ENCODE measurements at regions not wholly inside any gene's neighbourhood (a gene's known extent, or its start where the extent isn't known, plus 50 kb on each side); places are given as distances from the start of the nearest gene placed in this dataset.

DNA sequence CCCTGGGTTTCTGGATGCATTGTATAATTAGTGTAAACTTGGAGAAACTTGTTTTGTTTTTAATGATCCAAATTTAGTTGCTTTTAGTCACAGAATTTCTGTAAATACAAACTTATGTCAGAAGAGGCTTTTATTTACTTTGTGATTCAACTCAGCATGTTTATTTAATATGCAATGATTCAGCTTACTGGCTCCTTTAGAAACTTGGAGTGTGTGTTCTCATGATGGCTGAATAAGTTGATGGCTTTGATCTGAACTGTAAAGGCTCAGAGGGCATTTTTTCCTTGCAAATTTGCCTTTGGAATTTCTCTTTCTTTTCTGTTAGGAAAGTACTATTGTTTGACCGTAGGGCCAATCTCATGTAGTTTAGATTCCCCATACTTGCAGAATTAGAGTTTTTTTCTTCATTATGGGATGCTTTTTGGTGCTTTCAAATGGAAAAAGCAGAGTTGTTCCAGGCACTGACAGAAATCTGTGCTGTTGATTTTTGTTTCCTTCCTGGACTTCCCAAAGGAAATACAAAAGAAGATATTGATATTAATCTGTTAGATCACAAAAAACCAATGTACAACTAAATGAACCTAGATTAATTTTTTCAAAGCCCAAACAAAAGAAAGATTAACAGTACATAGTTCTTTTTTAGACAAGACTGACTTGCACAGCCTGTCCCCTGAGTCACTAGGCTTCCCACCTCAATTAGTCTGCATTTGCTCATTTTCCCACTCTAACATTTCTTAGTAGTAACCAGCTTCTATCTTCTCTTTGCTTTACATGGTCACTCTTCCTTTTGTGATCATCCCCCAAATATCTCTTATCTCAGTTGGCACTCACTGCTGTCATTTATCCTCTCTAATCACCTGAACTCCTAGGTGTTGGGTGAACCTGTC, 96.8 kb upstream of the AGR3 start:
- no peak for FAIRE-seq

DNA sequence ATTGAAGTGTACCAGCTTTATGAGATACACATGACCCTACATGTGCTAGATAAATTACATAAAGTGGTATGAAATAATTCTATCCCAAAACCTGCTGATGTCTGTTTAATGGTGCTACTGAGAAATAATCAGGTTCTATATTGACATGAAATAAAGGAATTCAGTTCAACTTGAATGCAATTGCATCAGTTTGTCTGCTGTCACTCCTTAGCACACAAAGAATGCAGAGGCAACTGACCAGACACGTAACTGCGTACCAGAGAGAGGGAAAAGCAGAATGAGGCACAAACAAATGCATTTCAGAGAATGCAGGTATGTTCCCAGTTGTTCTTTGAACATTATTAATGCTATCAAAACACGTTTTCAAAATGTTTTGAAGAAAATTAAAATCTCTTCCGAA, 98.8 kb upstream of the AGR3 start:
- no peak for FAIRE-seq

DNA sequence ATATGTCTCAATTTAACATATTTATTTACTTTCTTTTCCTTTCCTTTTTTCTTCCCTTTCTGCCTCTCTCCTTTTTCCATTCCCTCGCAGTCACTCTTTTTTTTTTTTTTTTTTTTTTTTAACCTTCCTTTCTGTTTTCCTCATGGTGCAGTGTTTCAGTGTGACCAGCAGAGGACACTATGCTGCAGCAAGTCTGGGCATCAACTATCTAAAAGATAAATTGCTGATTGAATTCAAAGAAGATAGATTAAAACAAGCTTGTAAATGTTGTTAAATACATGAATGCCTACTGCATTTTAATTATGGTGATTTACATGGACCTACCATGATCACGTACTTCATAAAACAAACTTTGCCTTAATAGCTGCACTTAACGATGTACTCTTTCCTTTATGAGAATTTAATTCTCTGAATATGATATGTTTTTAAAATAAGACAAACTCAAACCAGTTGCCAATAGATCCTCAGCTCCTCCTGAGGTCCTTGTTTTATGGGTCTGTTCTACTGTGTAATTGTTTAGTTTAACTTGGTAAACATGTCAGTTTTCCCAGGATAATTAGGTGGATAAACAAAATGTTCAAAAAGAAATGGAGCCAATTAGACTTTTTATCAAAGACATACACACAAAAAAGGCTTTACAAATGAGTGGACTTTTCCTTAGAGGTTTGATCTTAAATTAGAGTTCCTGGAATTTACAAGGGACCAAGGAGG, 101.0 kb upstream of the AGR3 start:
- peak; percentile 95 for FAIRE-seq

DNA sequence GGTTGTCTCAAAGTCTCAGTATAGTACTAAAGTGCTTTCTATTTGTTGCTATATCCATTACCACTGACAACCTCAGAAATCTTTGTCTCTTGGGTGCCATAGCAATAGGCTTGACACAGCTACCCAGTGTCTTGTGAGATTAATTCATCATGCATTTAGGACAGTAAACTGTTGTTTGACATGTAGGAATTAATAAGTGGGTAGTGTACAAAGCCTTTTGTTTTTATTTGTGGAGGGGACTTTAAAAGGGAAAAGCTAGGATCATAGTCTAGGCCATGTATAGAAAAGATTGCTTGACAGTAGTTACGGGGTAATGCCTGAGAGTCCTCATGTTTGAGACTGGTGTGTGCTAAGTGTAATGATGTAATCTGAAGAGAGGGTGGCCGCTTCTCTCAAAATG, 102.6 kb upstream of the AGR3 start:
- no peak for FAIRE-seq

DNA sequence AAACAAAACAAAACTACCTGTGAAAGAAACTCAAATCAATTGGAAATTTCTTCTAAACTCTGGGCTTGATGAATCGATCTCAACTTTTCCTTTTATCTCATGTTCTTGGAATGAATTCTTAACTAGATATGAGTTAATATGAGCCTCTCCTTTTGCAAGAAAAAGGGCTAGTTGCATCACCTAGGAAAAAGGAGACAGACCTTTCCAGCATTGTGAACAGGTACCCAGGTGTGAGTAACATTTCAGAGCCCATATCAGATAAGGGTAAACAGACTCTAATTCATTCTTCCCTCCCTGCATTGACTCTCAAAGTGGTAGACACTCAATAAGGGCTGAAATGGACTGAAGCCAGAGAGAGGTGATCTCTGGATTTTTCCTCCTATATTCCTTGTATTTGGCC, 103.8 kb upstream of the AGR3 start:
- no peak for FAIRE-seq

DNA sequence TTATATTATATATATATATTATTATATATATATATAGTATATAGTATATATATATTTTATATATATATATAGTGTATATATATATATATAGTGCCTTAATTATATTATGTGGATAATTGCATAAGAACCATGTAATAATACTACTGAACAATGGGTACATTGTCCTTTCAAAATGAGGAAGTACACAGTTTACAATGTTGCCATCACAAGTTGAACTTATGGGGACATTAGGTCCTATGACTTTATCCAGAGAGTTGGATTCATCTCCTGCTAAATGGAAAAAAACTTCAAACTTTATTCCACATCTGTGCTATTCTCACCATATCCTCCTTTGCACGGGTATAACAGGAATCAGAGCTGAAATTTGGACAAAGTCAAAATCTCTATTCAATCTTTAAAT, 105.0 kb upstream of the AGR3 start:
- FAIRE-seq, result peak; percentile 40

DNA sequence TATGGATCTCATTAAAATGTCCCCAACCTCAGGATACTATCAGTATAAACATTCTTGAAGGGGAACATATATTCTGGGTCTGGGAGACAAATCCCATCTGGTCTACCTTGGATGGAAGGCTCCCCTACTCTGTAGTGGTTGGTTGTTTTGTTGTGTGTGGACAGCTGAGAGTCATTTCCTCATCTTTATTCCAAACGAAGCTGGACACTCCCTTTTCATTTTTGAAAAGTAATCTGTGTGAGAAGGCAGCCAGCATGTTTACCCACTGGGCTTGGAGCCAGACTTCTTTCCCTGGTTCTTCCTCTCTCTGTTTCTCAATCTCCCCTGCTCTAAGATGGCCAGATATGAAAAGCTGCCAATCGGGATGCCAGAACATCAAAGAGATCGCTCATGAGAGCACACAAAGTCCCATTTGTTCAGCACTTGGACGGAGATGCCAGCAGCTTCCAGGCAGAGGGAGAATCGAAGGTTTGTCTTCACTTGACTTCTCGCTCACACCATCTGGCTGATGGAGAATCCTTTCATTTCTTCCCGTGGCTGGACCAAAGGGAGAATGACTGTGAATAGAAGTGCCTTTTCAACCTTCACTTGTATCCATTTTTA, 108.1 kb upstream of the AGR3 start:
- FAIRE-seq, result no peak

DNA sequence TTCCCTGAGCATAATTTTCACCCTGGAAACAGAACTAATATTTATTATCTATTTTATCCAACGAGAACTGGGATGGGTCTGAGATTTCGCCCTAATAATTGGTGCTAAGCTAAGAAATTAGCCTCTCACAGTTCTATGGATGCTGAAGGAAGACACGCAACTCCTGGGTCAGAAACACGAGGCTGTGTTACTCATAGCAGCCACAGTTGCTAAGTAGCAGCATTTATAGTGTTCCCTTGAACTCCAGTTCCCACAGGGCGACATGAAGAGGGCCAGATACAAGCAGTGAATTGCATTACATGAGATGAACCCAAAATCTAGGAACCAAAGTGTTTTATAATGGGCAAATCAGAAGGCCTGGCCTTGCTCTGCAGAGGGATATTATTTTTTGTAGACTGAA, 109.8 kb upstream of the AGR3 start:
- no peak for FAIRE-seq

DNA sequence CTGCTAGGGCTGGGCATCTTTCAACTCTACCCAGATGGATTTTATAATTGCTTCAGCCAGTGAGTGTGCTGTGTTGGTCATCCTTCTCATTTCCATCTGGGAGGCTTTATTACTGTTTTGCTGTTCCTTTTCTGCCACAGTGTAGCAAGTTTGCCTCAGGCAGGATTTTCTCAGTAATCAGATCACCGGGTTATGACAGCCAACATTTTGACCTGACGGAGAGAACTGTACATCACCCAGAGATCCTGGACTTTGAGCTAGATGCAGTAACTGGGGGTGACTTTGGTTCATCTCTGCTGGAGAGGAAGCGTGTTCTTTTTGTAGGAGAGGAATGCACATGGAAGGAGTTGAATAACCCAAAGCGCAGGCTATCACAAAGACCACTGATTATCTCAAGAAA, 111.8 kb upstream of the AGR3 start:
- FAIRE-seq, result no peak

DNA sequence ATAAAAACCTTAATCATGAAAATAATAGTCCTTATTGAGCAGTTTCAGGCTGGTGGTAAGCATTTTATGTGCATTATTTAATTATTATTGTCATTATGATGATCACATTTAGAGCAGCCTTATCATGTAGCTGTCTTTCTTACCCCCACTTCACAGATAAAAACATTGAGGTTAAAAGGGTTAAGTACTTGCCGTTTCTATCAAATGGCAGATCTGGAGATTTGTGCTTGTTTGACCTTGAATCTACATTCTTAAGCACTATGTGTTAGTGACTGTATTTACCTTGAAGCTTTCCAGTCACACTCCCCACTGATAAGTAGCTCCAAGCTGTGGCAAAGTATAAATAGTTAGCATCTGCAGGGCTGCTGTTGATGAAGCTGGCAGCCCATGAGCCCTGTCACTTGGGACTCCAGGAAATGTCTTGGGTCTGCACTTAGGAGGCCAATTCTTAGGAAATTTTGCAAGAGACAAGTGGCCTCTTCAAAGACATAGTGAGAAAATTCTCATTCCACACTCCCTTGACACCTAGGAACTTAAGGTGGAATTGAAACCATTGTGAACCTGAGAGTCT, 116.8 kb upstream of the AGR3 start:
- FAIRE-seq, result no peak

DNA sequence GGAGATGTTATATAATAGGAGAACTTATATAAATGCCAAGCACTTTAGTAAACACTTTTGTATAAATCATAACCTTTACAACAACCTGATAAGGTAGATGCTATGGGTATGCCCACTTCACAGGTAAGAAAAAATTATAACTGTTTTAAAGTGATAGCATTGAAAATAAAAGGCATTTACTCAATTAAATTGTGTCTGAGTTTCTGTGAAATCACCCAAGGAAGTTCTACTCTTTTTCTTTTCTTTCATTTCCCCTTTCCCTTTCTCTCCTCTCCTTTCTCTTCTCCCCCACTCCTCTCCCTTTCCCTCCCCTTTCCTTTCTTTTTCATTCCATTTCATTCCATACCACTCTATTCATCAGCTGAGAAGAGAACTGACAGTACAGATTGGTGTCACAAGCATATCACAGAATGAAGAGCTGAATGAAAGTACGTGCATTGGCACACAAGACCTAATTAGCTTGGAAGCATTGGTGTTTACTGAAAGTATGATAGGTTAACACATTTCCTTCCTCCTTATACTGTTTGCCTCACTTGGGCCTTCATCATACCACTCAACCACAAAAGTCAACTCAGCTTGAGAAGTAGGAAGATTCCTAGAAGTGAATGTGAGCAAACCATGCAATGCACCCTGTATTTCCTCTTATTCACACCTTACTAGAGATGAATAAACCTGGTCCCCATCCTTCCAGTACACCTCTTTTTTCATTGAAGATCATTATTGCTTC, 117.9 kb upstream of the AGR3 start:
- no peak for FAIRE-seq

DNA sequence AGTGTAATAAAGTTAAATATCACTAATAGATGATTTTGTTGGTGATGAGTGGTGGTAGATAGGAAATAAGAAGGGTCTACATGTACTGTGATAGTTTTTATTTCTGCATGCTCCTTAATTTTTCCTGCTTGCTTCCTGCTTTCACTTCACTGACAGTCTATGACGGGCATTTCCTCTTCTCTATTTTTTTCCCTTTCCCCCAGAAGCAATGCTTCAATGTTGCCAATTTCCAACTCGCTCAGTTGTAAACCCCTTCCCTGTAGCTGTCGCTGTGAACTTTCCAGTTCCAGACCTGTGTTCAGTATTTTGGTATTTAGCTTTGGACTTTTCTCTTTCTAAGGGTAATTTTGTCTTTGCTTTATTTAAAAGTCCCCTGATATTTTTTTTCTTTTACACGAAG, 123.5 kb upstream of the AGR3 start:
- no peak for FAIRE-seq

DNA sequence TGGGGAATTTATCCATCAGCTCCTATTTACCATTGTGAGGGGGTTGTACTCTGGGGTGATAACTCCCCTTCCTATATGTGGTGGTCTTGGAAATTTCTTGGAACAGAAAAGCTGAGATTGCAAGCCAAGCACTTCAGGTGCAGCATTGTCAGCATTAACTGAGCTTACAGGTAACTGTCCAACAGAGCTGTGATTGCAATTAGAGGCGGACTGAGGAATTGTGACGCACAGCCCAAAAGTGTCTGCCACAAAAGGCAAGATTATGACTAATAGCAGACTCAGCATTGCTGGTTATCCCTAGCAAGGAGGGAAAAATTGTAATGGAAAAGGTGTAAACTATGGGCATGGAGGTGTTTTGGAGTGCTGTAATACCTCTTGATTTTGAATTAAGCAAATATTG, 126.1 kb upstream of the AGR3 start:
- FAIRE-seq, result no peak

DNA sequence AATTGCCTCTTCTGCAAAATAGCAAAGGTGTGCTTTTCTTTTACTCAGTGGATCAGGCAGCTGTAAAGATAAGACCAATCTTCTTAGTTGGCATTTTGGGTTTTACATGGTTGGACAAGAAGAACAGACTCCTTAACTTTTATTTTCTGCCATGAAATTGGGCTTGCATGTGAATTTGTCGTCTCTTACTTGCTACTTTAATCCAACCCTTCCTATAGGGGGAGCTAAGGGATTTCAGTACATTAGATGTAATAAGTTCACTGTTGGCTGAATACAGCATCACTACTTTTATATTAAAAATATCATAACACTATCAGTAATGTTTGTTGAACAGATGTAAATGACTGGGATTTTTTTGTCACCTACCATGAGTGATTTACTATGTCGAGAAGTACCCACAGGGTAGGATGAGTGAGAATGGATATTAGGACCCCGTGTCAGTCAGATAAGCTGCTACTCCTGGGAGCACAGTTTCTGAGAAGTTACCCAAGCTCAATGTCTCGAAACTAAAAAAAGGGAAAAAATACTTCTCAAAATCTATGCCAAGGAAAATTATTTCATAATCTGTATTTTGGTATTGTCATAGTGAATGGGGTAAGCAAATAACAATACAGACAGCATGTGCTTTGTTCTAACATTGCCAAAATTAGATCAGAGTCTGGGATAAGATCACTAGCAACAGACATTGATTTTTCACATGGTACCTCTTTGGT, 127.4 kb upstream of the AGR3 start:
- FAIRE-seq, result no peak

DNA sequence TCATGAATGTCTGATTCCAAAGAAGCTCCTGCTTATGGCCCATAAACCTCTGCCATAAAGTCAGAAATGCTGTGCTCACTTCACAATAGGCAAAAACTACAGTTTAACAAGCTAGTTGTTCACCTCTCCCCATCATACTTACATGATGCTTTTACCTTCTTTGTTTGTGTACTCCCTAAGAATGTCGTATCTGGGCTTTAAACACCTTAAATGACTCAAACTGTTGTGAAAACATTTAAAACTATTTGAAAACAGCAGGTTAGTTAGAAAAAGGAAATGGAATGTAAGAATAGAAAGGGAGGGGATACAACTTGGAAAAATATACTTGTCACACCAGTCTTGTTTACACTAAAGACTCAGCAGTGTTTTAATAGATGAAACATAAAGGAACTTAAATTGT, 128.2 kb upstream of the AGR3 start:
- no peak for FAIRE-seq

DNA sequence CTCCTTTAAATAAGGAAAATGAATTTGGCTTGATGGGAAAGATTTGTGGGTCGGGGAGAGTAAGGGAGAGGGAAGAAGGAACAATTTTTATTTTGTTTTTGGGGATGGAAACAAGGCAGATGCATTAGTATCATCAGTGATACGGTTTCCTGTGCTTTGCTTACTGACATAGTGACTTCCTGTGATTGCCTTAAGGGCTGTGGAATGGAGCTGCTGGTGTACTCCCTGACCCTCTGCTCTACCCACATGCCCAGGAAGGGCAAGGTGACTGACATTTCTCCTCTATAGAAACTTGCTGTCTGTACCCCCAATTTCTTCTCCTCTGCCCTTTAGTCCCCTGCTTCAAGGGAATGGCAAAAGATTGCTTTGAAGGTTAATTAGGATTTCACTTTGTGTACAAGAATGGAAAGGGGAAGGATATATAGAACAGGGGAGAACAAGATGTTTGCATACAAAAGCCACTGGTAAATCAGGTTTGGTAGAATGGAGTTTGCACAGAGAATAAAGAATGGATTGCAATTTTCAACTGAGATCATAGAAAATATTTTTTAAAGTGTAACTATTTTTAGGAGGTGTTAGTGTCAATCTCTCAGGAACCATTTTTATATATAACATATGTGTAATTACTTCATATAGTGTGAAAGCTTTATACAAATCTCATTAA, 129.0 kb upstream of the AGR3 start:
- no peak for FAIRE-seq

DNA sequence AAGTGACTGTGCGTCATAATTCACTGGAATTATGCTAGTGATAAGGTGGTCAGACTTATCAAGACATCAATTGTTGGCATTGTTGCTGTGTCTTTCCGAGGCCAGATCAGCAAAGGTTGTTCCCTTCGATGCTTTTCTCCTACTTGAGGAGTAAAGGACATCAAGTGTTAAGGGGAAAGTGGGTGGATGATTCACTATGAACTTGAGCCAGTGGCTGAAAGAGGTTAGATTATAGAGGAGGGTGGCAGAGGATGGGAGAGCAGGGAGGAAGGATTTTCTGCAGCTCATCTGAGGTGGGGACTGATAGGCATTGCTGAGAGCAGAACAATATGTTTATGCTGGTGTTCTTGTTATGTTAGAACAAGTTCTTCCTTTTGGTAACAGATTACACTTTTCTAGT, 131.4 kb upstream of the AGR3 start:
- no peak for FAIRE-seq

DNA sequence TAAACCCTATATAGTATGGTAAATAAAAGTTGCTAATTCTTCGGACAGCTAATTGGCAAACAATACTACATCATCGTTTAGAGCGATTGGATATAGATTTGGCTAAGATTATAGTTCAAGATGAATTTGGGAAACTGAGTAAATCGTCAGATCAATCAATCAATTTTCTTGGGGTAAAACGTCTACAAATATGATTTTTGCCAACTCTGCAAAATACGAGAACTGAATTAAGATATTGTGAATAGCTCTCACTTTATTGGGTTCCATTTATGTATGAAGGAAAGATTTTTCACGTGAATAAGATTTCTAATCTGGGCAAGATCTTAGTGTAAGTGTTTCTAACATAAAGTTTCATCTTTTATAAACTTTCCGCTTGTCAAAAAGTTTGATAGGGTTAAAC, 132.9 kb upstream of the AGR3 start:
- FAIRE-seq, result no peak

DNA sequence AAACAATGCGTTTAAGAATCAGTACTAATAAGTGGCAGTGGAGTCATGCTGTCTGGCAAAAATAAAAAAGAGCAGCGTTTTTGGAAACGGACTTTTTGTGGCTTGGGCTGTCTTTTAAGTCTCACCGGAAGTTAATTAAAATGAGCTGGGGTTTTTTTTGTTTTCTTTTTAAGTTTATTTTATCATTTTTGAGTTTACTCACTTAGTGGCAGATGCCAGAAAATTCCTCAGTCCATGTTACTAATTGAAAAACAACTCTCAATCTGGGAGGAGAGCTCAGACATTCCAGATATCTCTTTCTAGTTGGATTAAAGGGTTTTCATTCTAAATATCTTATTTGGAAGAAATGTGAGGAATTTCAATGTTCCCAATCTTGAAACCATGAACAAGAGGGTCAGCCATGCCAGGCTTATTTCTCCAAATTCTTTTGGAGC, 133.8 kb upstream of the AGR3 start:
- FAIRE-seq, result no peak

DNA sequence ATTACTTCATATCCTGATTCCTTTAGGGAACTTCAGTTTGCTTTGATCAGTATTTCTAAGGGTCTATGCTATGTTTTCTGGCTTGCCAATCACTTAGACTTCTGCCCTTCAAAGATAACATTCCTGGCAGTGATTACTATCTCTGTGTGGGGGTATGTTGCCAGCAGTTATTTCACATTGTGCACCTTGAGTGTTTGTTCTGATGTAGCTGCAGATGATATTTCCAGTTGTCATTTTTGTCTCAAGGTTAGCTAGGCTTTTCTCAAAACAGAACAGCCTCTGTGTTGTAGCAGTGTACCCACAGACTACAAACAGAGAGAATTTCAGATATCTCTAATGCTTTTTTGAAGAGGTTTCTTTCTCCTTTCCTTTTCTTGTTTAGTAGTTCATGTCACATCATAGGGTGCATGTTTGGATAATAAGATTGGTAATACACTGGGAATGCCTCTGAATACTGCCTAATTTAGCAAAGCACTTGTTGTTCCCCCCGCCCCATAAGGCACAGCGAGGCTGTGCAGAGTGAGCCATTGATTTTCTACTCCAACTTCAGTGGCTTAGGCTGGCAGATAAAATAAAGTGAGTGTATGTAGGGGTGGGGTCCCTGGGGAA, 134.7 kb upstream of the AGR3 start:
- FAIRE-seq, result no peak

DNA sequence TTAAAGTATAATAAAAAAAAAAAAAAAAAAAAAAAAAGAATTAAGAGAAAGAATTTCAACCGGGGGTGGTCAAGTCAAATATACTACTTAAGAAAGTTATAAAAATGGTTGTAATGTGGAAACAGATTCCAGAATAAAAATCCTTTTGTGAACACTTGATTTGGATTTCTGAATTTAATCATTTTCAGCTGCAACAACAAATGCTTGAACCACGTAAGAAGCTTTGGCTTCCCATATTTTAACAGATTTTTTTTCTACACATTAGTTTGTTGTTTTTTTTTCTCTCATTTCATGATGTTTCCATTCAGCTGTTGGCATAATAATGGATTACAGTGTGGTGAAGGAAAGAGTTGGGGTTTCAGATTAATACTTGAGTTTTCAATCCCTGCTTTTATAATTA, 137.3 kb upstream of the AGR3 start:
- FAIRE-seq, result no peak

Data from G401.6 (cell line).